K562 (cell line): ENCODE measurements at regions not wholly inside any gene's neighbourhood (a gene's known extent, or its start where the extent isn't known, plus 50 kb on each side); places are given as distances from the start of the nearest gene placed in this dataset.

Experiments
- ATAC-seq: fragments of 200-7000 bp; cut with Tn5 transposase; 3 replicates; pipeline ENCODE4 v1.9.1; 2020; ENCODE audit warnings: moderate library complexity
- BruUV-seq: library from RNA; stranded (reverse); fragments of 400-500 nt; replicated peaks from 2 replicates; lab custom pipeline; 2021; lab: Mats Ljungman, UMichigan
- CTCF ChIA-PET: fragments of 300-600 bp; formaldehyde crosslinking; extraction: SDS; loops from one replicate; lab custom pipeline; 2021; ENCODE audit warnings: low intra/inter-chr PET ratio; lab: Yijun Ruan, JAX
- POLR2A ChIA-PET: fragments of 300-600, 350-650 bp; sonication (Branson Sonifier 250); formaldehyde crosslinking; extraction: SDS; loops from one replicate; lab custom pipeline; 2021; ENCODE audit warnings: antibody characterized with exemption, inconsistent platforms; lab: Yijun Ruan, JAX
- DNase-seq, 4 experiments: peaks; one replicate each; pipeline versions ENCODE4 v3.0.0 to v3.0.0-alpha.2; 2011 to 2018; ENCODE audit warnings: low spot score in 3 of 4, mixed read lengths in 3 of 4; ENCODE audit errors: extremely low read depth in 1 of 4
- FAIRE-seq: peaks from 2 replicates; lab custom pipeline; 2011; peaks lifted over from hg19 to GRCh38; lab: Jason Lieb, UNC
- H2AFZ ChIP-seq: 2 replicates; pipeline ENCODE4 v1.6.0; 2011; ENCODE audit warnings: low read depth, low read length, control low read depth, inconsistent platforms
- H3K27ac ChIP-seq: fragments of 200-600 bp; 3 replicates; pipeline ENCODE4 v1.8.0; 2011; ENCODE audit warnings: low read depth, mild to moderate bottlenecking, control low read depth, inconsistent platforms, low read length, moderate library complexity, mixed read lengths; ENCODE audit errors: extremely low read depth
- H3K27me3 ChIP-seq, 2 experiments: fragments of 300-600 bp in 1 of 2; 2 replicates in 1 of 2; 3 replicates in 1 of 2; pipeline versions ENCODE4 v1.6.0 to v1.8.0; 2011; ENCODE audit warnings: inconsistent platforms in 2 of 2, low read length in 2 of 2, mild to moderate bottlenecking in 1 of 2, mixed read lengths in 1 of 2, moderate library complexity in 1 of 2; ENCODE audit not compliant: control insufficient read depth in 2 of 2, insufficient read depth in 2 of 2
- H3K36me3 ChIP-seq: fragments of 300-600 bp; 3 replicates; pipeline ENCODE4 v1.8.0; 2011; ENCODE audit warnings: mild to moderate bottlenecking, low read length, inconsistent platforms; ENCODE audit not compliant: control insufficient read depth, insufficient read depth
- H3K4me1 ChIP-seq, 2 experiments: fragments of 200-600 bp in 1 of 2; replicated peaks in 1 of 2; 2 replicates in 1 of 2; 3 replicates in 1 of 2; pipeline versions ENCODE4 v1.5.1 to v1.8.0; 2011; ENCODE audit warnings: inconsistent platforms in 2 of 2, low read length in 2 of 2, mild to moderate bottlenecking in 1 of 2, mixed read lengths in 1 of 2, moderate library complexity in 1 of 2; ENCODE audit not compliant: control insufficient read depth in 2 of 2, insufficient read depth in 2 of 2
- H3K4me2 ChIP-seq: 2 replicates; pipeline ENCODE4 v1.6.1; 2011; ENCODE audit warnings: low read length, control low read depth, inconsistent platforms, mixed read lengths; ENCODE audit not compliant: insufficient read depth
- H3K4me3 ChIP-seq: fragments of 200-600 bp; sonication (generic), shearing (Covaris generic); 2 replicates; pipeline ENCODE4 v1.5.1; 2016; ENCODE audit warnings: control low read depth, inconsistent platforms
- H3K79me2 ChIP-seq: fragments of 200-600 bp; 3 replicates; pipeline ENCODE4 v1.8.0; 2011; ENCODE audit warnings: low read length, inconsistent platforms; ENCODE audit not compliant: control insufficient read depth, insufficient read depth
- H3K9ac ChIP-seq, 2 experiments: 2 replicates each; pipeline versions ENCODE4 v1.6.0 to v1.6.1; 2011; ENCODE audit warnings: low read depth in 2 of 2, low read length in 2 of 2, control low read depth in 1 of 2, inconsistent platforms in 1 of 2, mild to moderate bottlenecking in 1 of 2, mixed read lengths in 1 of 2; ENCODE audit not compliant: insufficient read depth in 1 of 2
- H3K9me1 ChIP-seq: one replicate; pipeline ENCODE4 v1.6.0; 2011; ENCODE audit warnings: inconsistent platforms, mild to moderate bottlenecking, low read length, moderate library complexity; ENCODE audit not compliant: control insufficient read depth, insufficient read depth
- H3K9me3 ChIP-seq: replicated peaks from 2 replicates; pipeline ENCODE4 v1.5.1; 2011; ENCODE audit warnings: low read depth, low read length, inconsistent platforms; ENCODE audit not compliant: control insufficient read depth, insufficient read depth
- H4K20me1 ChIP-seq: replicated peaks from 2 replicates; pipeline ENCODE4 v1.6.1; 2011; ENCODE audit warnings: low read length, inconsistent platforms, mixed read lengths; ENCODE audit not compliant: control insufficient read depth, insufficient read depth
- EHMT2 ChIP-seq: fragments of 450-650 bp; IDR thresholded peaks from 2 replicates; pipeline ENCODE4 v1.6.1; 2018; ENCODE audit warnings: antibody characterized with exemption
- ELF2 ChIP-seq: fragments of 250-450 bp; sonication (Bioruptor Pico); IDR thresholded peaks from 2 replicates; pipeline ENCODE4 v1.5.0; 2021; ENCODE audit warnings: mild to moderate bottlenecking
- ELF4 ChIP-seq: fragments of 450-650 bp; formaldehyde crosslinking; IDR thresholded peaks from 2 replicates; pipeline ENCODE4 v1.4.0; 2022; ENCODE audit warnings: missing genetic modification characterization
- HNRNPK ChIP-seq: fragments of 200-400 bp; formaldehyde crosslinking; IDR thresholded peaks from one replicate; pipeline ENCODE4 v1.6.1; 2018; ENCODE audit warnings: mild to moderate bottlenecking, low read depth, low read length; ENCODE audit not compliant: poor library complexity, severe bottlenecking
- ILF3 ChIP-seq: fragments of 450-650 bp; IDR thresholded peaks from 2 replicates; pipeline ENCODE4 v1.6.1; 2018; ENCODE audit warnings: antibody characterized with exemption, mild to moderate bottlenecking, moderate library complexity, borderline replicate concordance
- SMAD1 ChIP-seq: fragments of 150-350 bp; IDR thresholded peaks from 2 replicates; pipeline ENCODE4 v1.6.1; 2014; ENCODE audit warnings: low read length, low read depth; ENCODE audit not compliant: partially characterized antibody
- SPI1 ChIP-seq: IDR thresholded peaks from 2 replicates; pipeline ENCODE4 v1.6.1; 2011; ENCODE audit warnings: low read depth, low read length, control low read depth, borderline replicate concordance
- TARDBP ChIP-seq: fragments of 450-650 bp; IDR thresholded peaks from 2 replicates; pipeline ENCODE4 v1.6.1; 2016
- TRIM28 ChIP-seq: fragments of 450-650 bp; IDR thresholded peaks from 2 replicates; pipeline ENCODE4 v1.6.1; 2017
- ZBTB11 ChIP-seq, 3 experiments: fragments of 200-800 bp in 1 of 3; fragments of 250-450 bp in 1 of 3; fragments of 450-650 bp in 1 of 3; sonication (Bioruptor Pico) in 1 of 3; sonication (Bioruptor generic) in 1 of 3; formaldehyde crosslinking in 1 of 3; IDR thresholded peaks; 2 replicates each; pipeline versions ENCODE4 v1.6.1 to v1.8.0; 2016 to 2022; ENCODE audit warnings: mild to moderate bottlenecking in 2 of 3, missing genetic modification characterization in 2 of 3, missing compliant biosample characterization in 1 of 3, moderate library complexity in 1 of 3
- ZNF280B ChIP-seq: fragments of 250-450 bp; sonication (Bioruptor Pico); IDR thresholded peaks from 2 replicates; pipeline ENCODE4 v1.5.1; 2021; ENCODE audit warnings: mild to moderate bottlenecking
- WGBS: fragments of 100-300 bp; shearing (Covaris generic); methylation state at CpG from one replicate; pipeline ENCODE4 v1.1.6; 2016; ENCODE audit warnings: low coverage, mixed read lengths; ENCODE audit not compliant: insufficient coverage; ENCODE audit errors: missing lambda C conversion rate; 5-methylcytosine and 5-hydroxymethylcytosine counted together
- in situ Hi-C: fragments of 300-500 bp; cut with MboI; formaldehyde crosslinking; loops from 4 replicates; pipeline ENCODE4 v1.15.0; 2018; ENCODE audit warnings: inconsistent platforms, mixed read lengths
- intact Hi-C: fragments of 100-400 bp; cut with micrococcal nuclease; formaldehyde crosslinking; loops from 2 replicates; pipeline ENCODE4 v1.14.2; 2022
- TF ChIP-seq, protein P1 (sequence below): fragments of 450-650 bp; IDR thresholded peaks from 2 replicates; pipeline ENCODE4 v1.6.1; 2014; ENCODE audit warnings: low read depth, mild to moderate bottlenecking, moderate library complexity, borderline replicate concordance

DNA sequence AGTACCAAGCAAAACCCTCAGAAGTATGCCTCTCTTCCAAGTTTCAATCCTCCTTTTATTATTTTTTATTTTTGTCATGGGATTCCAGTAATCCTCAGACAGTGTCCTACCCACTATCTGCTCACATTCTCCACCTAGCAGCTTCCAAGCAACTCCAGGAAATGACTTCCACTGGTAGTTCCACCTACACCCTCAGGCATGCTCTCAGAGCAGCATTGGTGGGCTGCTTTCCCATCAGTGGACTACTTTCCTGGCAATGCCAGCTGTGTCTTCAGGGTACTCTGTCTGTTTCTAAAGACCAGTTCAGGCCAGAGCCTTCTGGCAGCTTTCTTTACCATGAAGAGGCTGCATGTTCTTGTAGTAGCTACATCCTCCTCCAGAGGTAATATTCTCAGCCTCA is 244.0 kb downstream of the HGF start (continued):
- TF ChIP-seq ZNF280B (CRISPR knock-in tag) (no peak), ILF3 (no peak)

- in situ Hi-C loops = no loop called here
These were observed 250.0 kb downstream of the HGF start for GRCh38 chr7:81519886-81520285.

More at GRCh38 chr7:81519886-81520285, 250.0 kb downstream of the HGF start:
- DNase-seq (no peak), ATAC-seq (no peak), FAIRE-seq (no peak)
- H4K20me1 ChIP-seq = no peaks in the 10 kb centered on the region
- no peaks in the 10 kb centered on the region for H3K79me2 ChIP-seq
- H3K4me2 ChIP-seq = no peak overlapping the region
- no peak overlapping the region for H3K4me3 ChIP-seq
- TF ChIP-seq, protein P1, sequence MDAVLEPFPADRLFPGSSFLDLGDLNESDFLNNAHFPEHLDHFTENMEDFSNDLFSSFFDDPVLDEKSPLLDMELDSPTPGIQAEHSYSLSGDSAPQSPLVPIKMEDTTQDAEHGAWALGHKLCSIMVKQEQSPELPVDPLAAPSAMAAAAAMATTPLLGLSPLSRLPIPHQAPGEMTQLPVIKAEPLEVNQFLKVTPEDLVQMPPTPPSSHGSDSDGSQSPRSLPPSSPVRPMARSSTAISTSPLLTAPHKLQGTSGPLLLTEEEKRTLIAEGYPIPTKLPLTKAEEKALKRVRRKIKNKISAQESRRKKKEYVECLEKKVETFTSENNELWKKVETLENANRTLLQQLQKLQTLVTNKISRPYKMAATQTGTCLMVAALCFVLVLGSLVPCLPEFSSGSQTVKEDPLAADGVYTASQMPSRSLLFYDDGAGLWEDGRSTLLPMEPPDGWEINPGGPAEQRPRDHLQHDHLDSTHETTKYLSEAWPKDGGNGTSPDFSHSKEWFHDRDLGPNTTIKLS = no peak
- TF ChIP-seq SMAD1 = no peak
- TF ChIP-seq SPI1 = no peak
- TF ChIP-seq HNRNPK = no peak
- no peak for TF ChIP-seq TRIM28
- no peak for TF ChIP-seq ZBTB11 (CRISPR knock-in tag; IDR thresholded peaks at IDR 0.05)
- TF ChIP-seq EHMT2 = no peak
- no peak for TF ChIP-seq TARDBP
- TF ChIP-seq ELF2 = no peak
- no peak for TF ChIP-seq ELF4 (CRISPR knock-in tag)
- ChIA-PET CTCF (no interaction called here), POLR2A (no interaction called here)
- no peak overlapping the region for H3K27ac ChIP-seq
- WGBS = 0% methylated on average over 1 of the region's 1 CpG
- no peaks in the 10 kb centered on the region for H3K27me3 ChIP-seq
- BruUV-seq = no TSS peak
- H3K4me1 ChIP-seq = no peaks in the 10 kb centered on the region
- no peaks in the 10 kb centered on the region for H3K36me3 ChIP-seq
- H2AFZ ChIP-seq = no peak overlapping the region
- no peaks in the 10 kb centered on the region for H3K9me1 ChIP-seq
- H3K9me3 ChIP-seq = no peaks in the 10 kb centered on the region
- H3K9ac ChIP-seq = no peak overlapping the region
- intact Hi-C loops = no loop called here
